H1 (cell line): ENCODE measurements at regions not wholly inside any gene's neighbourhood (a gene's known extent, or its start where the extent isn't known, plus 50 kb on each side); places are given as distances from the start of the nearest gene placed in this dataset.

Experiments
- EP300 ChIP-seq, 2 experiments: IDR thresholded peaks; 1 replicate in 1 of 2; 2 replicates in 1 of 2; pipeline ENCODE4 v1.6.1; 2011 to 2012; ENCODE audit warnings: low read depth in 2 of 2, low read length in 2 of 2, mild to moderate bottlenecking in 2 of 2, borderline replicate concordance in 1 of 2, inconsistent platforms in 1 of 2, moderate library complexity in 1 of 2
- KDM1A ChIP-seq: fragments of 200-600, 300-600 bp; sonication (generic); IDR thresholded peaks from 2 replicates; pipeline ENCODE4 v1.7.1; 2016; ENCODE audit warnings: mild to moderate bottlenecking, low read length, borderline replicate concordance
- POLR2A ChIP-seq, 2 experiments: IDR thresholded peaks; 1 replicate in 1 of 2; 2 replicates in 1 of 2; pipeline ENCODE4 v1.6.1; 2011; ENCODE audit warnings: low read depth in 2 of 2, low read length in 2 of 2, mild to moderate bottlenecking in 2 of 2; ENCODE audit errors: control extremely low read depth in 1 of 2
- POLR2AphosphoS5 ChIP-seq: IDR thresholded peaks from 2 replicates; pipeline ENCODE4 v1.6.1; 2011; ENCODE audit warnings: low read depth, low read length
- TF ChIP-seq, protein P1 (sequence below), 3 experiments: IDR thresholded peaks; 1 replicate in 2 of 3; 2 replicates in 1 of 3; pipeline versions ENCODE4 v1.5.1 to v1.6.1; 2011; ENCODE audit warnings: low read length in 3 of 3, mild to moderate bottlenecking in 3 of 3, inconsistent platforms in 2 of 3, low read depth in 1 of 3, moderate library complexity in 1 of 3; ENCODE audit not compliant: insufficient read depth in 1 of 3; ENCODE audit errors: control extremely low read depth in 1 of 3

DNA sequence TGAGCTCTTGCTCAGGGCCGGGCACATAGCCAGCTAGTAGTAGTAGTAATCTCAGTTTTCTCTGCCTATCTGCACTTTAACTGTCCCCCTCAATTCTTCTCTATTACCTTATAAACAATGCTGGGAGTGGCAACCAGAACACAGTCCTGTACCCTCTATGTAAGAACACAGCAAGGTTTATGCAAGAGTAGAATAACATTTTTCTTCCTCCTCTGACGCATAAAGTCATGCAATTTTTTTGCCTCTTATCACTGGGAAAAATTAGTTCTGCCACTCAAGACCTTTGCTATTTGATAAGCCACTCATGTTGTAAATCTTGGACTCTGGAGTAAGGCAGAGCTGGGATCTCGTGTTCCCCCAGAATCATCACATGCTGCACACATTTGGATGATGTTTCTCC lies 200.7 kb upstream of the SOX11 start:
- TF ChIP-seq POLR2A (IDR thresholded peaks at IDR 0.05; ENCODE audit: control extremely low read depth in 1 of 2, low read depth in 2 of 2, low read length in 2 of 2) = no peak
- TF ChIP-seq, protein P1, sequence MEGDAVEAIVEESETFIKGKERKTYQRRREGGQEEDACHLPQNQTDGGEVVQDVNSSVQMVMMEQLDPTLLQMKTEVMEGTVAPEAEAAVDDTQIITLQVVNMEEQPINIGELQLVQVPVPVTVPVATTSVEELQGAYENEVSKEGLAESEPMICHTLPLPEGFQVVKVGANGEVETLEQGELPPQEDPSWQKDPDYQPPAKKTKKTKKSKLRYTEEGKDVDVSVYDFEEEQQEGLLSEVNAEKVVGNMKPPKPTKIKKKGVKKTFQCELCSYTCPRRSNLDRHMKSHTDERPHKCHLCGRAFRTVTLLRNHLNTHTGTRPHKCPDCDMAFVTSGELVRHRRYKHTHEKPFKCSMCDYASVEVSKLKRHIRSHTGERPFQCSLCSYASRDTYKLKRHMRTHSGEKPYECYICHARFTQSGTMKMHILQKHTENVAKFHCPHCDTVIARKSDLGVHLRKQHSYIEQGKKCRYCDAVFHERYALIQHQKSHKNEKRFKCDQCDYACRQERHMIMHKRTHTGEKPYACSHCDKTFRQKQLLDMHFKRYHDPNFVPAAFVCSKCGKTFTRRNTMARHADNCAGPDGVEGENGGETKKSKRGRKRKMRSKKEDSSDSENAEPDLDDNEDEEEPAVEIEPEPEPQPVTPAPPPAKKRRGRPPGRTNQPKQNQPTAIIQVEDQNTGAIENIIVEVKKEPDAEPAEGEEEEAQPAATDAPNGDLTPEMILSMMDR (IDR thresholded peaks at IDR 0.05; ENCODE audit: control extremely low read depth in 1 of 3, insufficient read depth in 1 of 3, low read depth in 1 of 3, low read length in 3 of 3) = no peak
- no peak for TF ChIP-seq POLR2AphosphoS5
- no peak for TF ChIP-seq KDM1A
- no peak for TF ChIP-seq EP300 (IDR thresholded peaks at IDR 0.05; ENCODE audit: borderline replicate concordance in 1 of 2, low read depth in 2 of 2, low read length in 2 of 2)
